Liver (tissue), 3 donors: ENCODE measurements at regions not wholly inside any gene's neighbourhood (a gene's known extent, or its start where the extent isn't known, plus 50 kb on each side); places are given as distances from the start of the nearest gene placed in this dataset.
"Not testable (repeated sequence)": the region's sequence is repeated elsewhere in the genome, so short reads cannot be mapped to it uniquely, and the experiment has no call there.

Experiments used
- CTCF ChIP-seq: fragments of 150-350 bp; IDR thresholded peaks from 2 replicates; pipeline ENCODE4 v1.5.1; 2017; ENCODE audit warnings: improper control_type of control experiment, low read depth, low read length; ENCODE audit not compliant: missing input control
- FOXA1 ChIP-seq: IDR thresholded peaks from 2 replicates; pipeline ENCODE4 v1.6.1; 2016; ENCODE audit warnings: antibody characterized with exemption
- GABPA ChIP-seq, 2 donors: IDR thresholded peaks in 1 of 2; conservative IDR thresholded peaks in 1 of 2; 2 replicates each; pipeline ENCODE4 v1.6.1; 2016; ENCODE audit warnings: antibody characterized with exemption in 2 of 2, mild to moderate bottlenecking in 1 of 2, moderate library complexity in 1 of 2
- MAX ChIP-seq: IDR thresholded peaks from 2 replicates; pipeline ENCODE4 v1.6.1; 2016; ENCODE audit warnings: antibody characterized with exemption
- RAD21 ChIP-seq, 2 donors: IDR thresholded peaks; 2 replicates each; pipeline ENCODE4 v1.6.1; 2016; ENCODE audit warnings: antibody characterized with exemption in 2 of 2, mild to moderate bottlenecking in 2 of 2
- TAF1 ChIP-seq: conservative IDR thresholded peaks from 2 replicates; pipeline ENCODE4 v1.6.1; 2016; ENCODE audit warnings: antibody characterized with exemption, mild to moderate bottlenecking
- YY1 ChIP-seq: IDR thresholded peaks from 2 replicates; pipeline ENCODE4 v1.6.1; 2016; ENCODE audit warnings: antibody characterized with exemption, mild to moderate bottlenecking
- donor health status: healthy.
- donor health status: healthy.

GRCh38 chr16:29224675-29225074 is 181.8 kb downstream of the NPIPB11 start:
- not testable (repeated sequence) for TF ChIP-seq CTCF; TAF1; MAX; FOXA1; RAD21 (IDR thresholded peaks at IDR 0.05); GABPA (IDR thresholded peaks at IDR 0.05 in 1 of 2, conservative IDR thresholded peaks at IDR 0.05 in 1 of 2); YY1
